Superior temporal gyrus (tissue), 1 donor: ENCODE measurements at regions not wholly inside any gene's neighbourhood (a gene's known extent, or its start where the extent isn't known, plus 50 kb on each side); places are given as distances from the start of the nearest gene placed in this dataset.
"Not testable (repeated sequence)": the region's sequence is repeated elsewhere in the genome, so short reads cannot be mapped to it uniquely, and the experiment has no call there.

ENCODE experiments used
- DNase-seq: peaks from one replicate; pipeline ENCODE4 v3.0.0-alpha.2; 2016; ENCODE audit errors: extremely low spot score

DNA sequence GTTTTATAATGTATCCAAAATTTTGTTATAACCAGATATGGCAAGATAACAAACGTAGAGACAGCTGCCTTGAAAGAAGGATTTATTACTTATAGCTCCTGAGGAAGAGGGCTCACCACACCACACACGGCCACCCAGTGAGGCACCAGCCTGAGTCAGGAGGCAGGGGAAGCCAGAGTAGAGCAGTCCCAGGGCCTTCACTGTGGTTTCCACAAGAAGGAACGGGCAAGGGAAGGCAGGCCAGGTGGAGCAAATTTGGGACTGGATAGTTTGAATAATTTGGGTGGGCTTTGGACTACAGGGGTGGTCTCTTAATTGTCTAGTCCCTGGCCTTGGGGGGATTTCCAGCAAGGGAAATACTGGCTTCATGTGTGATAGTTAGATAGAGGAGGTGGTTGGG is 72.5 kb downstream of the RRAGC start:
- DNase-seq = no peak

DNA sequence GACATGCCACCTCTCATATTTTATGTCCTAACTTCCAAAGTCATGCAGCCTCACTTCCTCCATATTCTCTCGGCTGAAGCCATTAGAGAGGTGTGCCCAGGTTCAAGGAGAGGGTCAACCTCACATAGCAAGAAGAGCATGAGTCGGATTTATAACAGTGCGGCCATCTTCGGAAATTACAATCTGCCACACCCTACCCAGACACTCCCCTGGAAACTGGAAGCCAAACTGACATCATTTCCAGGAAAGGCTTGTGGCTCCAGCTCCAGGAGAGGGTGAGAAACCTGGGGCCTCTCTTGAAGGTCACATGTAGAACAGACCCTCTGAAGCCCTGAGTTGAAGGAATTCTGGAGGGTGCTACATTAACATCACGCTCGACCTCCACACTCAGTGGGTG is 73.5 kb downstream of the RRAGC start:
- DNase-seq = no peak

DNA sequence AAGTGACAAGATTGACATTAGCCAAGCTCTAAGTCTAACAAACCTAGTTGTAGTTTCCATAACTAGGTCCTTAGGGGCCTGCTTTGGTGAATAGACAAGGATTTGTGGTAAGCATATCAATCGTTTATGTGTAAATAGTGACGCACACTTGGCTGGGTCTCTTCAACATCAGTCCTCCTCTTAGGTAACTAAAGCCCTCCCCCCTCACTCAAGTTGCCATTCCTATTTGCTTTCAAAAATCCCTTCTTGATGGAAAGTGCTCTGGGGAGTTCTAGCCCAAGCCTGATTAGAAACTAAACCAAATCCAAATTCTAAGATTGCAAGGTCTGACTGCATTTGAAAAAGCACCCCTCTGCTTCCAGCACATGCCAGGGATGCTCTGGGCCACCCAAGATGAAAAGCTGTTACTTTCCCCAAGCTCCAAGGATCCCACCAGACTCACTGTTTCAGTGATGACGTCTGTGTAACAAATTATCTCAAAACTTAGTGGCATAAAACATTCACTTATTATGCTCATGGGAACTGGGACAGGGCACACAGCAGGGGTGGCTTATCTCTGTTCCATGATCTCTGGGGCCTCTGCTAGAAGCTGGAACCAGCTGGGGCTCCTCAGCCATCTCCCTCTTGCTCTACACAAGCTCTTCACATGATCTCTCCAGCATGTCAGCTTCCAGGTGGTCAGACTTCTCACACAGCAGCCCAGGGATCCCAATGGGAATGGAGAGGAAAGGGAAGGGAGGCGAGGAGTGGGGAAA is 74.1 kb downstream of the RRAGC start:
- DNase-seq = no peak

DNA sequence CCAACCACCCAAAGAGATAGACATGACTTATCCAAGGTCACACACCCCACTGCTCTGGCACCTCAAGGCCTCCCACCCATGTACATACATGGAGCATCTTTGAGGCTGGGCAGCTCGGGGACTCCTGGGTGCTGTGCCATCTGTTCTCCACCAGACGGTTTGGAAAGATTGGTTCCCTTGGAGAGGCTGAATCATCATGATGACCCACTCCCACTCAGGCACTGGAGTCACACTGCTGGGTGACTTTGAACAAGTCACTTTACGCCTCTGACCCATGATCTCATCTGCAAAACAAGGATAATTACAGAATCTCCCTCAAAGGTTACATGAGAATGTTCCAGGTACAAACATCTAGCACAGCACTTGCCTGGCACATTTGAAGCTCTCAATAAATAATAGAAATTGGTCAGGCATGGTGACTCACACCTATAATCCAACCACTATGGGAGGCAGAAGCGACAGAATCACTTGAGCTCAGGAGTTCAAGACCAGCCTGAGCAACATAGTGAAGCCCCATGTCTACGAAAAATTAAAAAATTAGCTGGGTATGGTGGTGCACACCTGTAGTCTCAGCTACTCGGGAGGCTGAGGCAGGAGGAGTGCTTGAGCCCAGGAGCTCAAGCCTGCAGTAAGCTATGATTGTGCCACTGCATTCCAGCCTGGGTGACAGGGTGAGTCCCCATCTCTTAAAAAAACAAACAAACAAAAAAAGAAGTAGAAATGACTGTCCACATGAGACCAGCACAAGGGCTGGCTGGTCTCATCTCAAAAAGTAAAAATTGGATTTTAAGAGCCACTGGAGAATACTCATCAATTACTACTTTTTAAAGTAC is 74.9 kb downstream of the RRAGC start:
- no peak for DNase-seq

DNA sequence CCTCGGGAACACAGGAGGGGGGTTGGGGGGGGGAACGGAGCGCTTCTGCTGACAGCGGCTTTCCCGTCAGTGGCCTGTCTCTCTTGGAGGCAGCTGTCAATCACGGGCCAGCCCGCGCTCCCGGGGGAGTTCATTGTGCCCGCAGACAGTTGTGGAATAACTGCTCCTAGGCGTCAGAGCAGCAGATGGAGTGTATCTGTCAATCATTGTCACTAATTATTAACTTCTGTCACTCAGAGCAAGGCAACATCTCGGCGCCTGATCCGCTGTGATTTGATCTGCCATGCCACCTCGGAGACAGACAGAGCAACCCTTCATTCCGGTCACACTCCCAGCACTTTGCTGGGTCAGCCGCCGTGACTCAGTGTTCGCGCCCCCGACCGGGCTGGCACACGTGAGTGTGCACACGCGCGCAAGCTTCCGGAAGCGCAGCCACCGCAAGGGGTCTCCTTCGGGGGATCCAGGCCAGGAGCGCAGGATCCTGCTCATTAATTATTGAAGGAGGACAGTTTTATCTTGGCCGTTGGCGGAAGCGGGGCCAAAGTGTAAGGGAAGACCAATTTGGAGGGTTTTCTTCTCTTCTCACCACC is 75.8 kb downstream of the RRAGC start:
- no peak for DNase-seq

DNA sequence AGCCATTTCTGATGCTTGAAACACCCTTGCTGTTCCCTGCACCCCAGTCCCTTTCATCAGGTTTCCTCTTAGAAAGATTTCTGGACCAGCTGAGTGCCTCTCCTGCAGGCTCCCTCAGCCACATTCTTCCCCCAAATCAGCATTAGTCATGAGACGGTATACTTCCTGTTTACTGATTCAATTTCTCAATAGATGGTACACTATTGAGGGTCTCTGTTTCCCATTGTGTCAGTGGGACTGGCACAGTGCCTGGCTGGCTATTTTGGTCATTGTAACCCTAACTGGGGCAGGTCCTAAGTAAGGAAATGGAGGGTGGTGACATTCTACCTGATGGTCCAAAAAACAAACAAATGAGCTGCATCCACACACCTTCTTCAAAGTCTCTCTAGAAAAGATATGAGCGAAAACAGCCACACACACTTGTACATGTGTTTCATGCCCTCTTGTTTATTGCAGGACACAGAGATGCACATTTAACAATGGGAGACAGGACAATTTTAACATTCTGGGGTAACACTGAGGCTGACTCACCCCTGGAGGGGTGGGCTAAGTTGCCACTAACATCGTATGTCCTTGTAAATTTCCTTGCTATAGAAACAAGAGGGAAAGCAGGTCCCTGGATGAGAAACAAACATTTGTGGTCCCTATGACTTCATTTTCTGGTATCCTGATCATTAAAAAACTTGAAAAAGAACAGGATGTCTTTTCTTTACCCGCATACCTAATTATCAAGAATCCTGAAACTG is 77.5 kb downstream of the RRAGC start:
- no peak for DNase-seq

DNA sequence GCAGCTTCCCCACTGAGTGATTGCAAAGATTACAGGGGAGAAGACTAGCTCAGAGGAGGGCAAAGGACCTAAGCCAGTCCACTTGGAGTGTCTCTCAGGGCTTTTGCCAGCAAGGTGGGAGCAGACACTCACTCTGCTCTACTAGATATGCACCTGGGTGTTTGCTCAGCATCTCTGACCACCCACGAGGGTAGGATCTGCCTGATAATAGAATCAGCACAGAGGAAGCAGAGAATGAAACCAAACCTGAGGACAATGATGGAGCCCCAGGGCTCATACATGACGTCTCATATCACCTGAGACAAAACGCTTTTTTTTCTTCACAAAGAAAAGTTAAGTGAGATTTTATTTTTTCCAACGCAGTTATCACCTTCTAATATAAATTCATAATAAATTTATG is 79.4 kb downstream of the RRAGC start:
- DNase-seq = no peak

DNA sequence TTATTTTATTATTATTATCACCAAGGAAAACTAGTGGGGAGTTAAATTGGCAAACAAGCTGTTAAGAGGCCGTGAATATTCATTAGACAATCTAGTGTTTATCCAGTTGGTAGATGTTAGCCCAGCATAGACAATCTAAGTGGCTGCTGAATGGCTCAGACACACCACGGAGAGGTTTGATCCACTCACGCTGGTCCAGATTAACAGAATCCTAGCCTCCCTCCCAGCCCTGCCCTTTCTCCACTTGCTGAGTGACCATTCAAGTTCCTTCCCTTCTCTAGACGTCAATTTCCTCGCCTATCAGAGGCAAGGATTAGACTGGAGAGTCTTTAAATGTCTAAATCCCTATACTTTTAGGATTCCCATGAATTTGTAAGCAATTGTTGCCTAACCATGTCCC is 80.1 kb downstream of the RRAGC start:
- DNase-seq = no peak

DNA sequence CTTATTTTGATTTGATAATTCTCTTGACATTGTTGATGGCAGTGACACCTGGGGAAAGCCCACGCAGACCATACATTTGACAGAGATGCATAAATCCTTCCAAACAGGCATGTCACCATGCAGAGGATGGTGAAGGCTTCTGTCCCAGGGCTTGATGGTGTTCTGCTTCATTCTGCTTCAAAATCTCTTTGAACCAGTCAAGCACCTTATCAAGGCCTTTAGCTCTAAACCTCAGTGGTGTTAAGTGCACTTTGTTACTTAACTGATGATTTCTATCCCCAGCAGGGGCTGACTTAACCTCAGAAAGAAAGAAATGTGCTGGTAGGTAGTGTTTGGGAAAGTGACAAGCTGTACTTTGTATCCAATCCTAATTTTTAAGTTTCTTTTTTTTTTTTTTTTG is 81.1 kb downstream of the RRAGC start:
- DNase-seq = no peak

DNA sequence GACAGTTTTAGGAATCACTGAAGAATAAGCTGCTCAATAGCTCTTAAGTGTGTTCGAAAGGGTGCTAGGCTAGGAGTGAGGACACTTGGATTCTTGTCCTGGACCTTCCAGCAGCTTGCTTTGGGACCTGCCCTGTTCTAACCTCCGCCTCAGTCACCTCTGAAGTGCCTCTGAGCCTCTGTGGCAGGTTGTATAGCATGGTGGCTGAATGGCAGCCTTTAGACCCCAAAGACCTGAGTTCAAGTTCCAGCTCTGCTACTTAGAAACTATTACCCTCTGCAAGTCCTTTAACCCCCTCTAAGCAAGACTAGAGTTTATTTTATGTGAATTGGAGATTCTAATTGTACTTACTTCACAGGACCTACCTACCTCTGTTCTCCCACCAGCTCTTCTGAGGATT is 81.5 kb downstream of the RRAGC start:
- DNase-seq = no peak

DNA sequence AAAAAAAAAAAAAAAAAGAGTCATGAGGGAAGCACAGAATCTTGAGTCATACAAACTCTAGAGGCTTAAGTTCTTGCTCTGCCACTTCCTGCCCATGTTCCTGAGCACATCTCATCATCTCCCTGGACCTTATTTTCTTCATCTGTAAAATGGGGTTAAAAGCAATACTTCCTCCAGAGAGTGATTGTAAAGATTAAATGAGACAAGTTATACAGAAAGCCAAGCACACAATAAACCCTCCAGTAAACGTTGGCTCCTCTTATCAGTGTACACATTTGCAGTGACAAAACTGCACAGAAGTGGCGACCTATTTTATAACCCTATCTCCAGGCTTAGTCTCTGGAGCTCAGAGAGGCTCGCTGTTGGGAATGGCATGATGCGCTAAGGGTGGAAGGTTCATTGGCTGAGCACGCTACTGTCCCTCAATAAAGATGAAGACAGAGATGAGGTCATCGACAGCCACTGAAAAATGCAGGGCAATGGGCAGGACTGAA is 82.1 kb downstream of the RRAGC start:
- DNase-seq = no peak

DNA sequence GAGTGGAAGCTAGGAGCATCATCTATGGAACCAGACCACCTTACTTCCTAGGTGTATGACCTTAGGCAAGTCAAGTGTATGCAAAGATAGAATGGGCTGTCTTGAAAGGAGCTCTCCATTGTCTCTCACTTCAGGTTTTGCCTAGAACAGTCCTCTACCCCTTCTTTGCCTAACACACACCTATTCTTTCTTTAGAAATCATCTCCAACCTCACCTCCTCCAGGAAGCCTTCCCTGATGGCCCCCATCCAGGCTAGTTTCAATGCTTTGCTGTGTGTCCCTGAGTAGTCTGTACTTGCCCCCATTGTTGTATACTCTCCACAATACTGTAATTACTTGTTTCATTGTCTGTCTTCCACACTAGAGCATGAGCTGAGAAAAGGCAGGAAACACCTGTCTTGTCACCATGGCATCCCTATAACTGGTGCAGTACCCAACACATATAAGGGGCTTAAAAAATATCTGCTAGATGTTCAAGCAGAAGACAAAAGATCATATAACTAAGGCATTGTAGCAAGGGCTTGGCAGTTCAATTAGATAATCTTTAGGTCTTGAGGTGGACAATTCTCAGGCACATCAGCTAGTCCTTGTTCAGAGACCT is 83.0 kb downstream of the RRAGC start:
- DNase-seq = no peak

DNA sequence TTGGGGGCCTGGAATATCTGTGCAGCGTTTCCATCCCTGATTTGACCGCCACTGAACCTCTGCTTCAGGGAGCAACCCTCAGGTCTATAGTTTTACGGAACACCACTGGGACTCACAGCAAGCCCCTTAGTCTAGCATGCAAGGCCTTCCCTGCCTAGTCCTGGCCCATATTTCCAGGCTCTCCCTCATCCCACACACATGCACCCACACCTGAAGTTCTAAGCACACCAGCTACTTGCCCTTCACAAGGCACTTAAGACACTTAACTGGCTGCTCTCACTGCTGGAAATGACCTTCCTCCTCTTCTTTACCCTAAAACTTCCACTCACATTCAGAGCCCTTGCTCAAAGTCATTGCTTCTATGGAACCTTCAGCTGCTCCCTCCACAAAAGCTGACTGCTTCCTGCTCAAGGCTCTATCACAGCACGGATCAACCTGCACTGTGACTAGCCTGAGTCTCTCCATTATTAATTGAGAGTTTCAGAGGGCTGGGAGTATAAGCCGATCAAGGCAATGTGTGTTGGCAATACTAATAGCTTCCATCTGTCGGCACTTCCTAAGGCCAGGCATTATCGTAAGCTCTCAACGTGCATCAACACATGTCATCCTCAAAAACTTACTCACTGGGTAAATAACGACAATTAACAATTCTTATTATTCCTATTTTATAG is 84.3 kb downstream of the RRAGC start:
- DNase-seq = no peak

DNA sequence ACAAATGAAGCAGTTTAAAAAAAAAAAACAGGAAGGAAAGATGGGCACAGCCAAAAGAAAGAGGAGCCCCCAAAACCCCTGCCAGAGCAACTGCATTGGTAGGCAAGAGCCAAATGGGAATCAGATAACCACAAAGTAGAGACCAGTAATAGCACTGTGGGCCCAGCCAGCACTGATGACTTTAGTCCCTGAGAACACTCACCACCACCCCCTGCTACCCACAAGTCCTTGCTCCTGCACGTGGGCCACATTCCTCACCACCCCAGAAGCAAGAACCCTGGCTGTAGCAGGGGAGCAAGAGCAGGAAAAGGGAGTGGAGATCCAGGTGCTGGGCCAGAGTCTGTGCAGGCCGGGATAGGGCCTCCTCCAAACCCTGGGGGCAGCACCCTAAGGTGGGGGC is 86.1 kb downstream of the RRAGC start:
- no peak for DNase-seq

DNA sequence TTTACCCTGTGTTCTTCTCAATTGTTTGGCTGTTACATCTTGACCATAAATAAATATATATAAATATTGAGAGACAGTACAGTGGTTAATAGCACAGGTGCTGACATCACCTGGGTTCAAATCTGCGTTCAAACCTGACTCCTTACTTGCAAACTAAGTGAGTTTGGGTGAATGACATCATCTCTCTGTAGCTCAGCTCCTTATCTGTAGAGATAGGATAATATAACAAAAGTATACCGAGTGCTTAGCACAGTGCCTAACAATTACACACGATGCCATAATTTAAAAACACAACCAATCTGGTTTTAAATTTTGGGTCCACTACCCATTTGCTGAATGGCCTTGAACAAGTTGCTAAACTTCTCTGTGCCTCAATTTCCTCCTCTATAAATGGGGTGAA is 86.6 kb downstream of the RRAGC start:
- DNase-seq = no peak

DNA sequence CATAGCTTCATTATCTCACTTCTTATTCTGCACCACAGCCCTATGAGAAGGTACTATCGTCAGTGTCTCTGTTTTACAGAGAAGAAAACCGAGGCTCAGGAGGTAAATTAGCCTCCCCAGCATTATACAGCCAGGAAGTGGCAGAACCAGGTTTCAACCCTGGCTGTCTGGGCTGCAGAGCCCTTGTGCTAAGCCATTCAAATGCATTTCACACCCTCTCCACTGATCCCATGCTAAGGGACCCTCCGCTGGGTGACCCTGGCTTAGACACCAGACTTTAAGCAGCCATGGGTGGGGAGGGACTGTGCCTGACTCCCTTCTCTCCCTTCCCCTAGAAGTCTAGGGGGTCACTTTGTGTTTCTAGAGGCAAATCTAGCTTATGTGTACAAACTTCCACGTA is 87.5 kb downstream of the RRAGC start:
- no peak for DNase-seq

DNA sequence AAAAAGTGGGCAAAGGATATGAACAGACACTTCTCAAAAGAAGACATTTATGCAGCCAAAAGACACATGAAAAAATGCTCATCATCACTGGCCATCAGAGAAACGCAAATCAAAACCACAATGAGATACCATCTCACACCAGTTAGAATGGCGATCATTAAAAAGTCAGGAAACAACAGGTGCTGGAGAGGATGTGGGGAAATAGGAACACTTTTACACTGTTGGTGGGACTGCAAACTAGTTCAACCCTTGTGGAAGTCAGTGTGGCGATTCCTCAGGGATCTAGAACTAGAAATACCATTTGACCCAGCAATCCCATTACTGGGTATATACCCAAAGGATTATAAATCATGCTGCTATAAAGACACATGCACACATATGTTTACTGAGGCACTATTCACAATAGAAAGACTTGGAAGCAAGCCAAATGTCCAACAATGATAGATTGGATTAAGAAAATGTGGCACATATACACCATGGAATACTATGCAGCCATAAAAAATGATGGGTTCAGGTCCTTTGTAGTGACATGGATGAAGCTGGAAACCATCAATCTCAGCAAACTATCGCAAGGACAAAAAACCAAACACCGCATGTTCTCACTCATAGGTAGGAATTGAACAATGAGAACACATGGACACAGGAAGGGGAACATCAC is 88.9 kb downstream of the RRAGC start:
- DNase-seq = not testable (repeated sequence)

DNA sequence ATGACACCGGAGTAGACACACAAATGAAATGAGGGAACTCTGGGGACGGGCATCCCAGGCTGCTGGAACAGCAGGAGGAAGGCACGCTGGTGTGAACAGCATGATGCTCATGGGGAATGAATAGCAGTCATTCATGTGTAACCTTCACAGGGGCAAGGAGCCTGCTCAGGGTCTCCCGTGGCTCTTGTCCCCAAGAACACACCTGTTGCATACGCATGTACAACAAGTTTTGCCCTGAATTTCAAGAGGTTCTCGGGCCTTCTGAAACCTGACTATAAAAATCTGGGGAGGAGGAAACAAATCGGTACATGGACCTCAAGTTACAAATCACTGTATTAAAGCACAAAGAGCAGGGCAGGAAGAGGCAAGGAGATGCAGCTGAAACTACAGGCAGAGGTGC is 93.4 kb downstream of the RRAGC start:
- DNase-seq = no peak

DNA sequence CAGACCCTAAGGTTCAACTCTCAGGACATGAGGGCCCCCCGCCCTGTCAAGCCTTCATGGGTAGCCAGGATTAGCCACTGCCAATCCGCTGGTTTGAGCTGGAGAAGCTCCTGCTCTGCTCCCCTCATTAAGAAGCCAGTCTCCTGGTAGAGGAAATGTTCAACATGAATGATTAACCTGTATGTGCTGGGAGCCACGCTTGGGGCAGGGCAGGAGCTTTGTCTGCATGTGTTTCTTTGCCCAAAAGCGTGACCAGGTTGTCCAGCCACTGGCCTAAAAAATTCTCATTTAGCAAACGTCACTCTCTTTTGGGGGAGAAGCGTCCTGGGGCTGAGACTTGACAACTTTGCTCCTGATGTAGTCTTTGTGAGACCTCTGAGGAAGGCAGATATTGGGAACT is 96.5 kb downstream of the RRAGC start:
- DNase-seq = no peak

DNA sequence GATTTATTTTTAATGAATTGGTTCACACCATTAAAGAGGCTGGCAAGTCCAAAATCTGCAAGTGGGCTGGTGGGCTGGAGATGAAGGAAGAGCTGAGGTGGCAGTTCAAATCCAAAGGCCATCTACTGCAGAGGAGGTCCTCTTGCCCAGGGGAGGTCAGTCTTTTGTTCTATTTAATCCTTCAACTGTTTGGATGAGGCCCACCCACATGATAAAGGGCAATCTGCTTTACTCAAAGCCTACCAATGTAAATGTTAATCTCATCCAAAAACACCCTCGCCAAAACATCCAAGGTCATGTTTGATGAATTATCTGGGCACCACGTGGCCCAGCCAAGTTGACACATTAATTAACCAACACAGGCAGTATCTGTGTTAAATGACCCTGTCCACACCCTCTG is 99.0 kb downstream of the RRAGC start:
- no peak for DNase-seq

DNA sequence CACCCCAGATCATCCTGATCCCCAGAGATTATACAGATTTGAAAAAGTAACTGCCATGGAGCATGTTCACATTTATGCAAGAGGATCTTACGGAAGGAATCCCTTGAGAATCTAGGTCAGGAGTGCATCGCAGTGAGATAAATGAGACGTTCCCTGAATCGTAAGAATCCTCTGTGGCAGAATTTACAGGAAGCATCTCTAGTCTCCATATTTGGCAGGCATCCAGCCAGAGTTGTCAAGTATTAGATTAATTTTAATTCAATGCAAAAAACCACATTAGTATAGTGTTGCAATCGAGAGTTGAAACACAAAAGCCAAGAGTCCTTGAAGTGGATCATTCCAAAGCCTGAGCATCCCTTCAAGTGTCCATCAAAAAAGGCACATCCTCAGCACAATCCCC is 100.8 kb downstream of the RRAGC start:
- DNase-seq = no peak
